Posterior cingulate gyrus (tissue), 11 donors: ENCODE measurements at regions not wholly inside any gene's neighbourhood (a gene's known extent, or its start where the extent isn't known, plus 50 kb on each side); places are given as distances from the start of the nearest gene placed in this dataset.
A peak's percentile ranks its signal among the peaks of the same experiment; 100 is the strongest.

Experiments
- DNase-seq, 10 donors: peaks; one replicate each; pipeline versions ENCODE4 v3.0.0 to v3.0.0-alpha.2; 2020 to 2021; ENCODE audit warnings: mixed read lengths in 3 of 10
- intact Hi-C: fragments of 100-400 bp; cut with DNase I; formaldehyde crosslinking; loops from one replicate; pipeline ENCODE4 v1.15.1; 2023

- intact Hi-C loops, result no loop called here
- no peak for DNase-seq
Observed at GRCh38 chr10:6892864-6893263, 312.8 kb upstream of the PRKCQ start.

DNA sequence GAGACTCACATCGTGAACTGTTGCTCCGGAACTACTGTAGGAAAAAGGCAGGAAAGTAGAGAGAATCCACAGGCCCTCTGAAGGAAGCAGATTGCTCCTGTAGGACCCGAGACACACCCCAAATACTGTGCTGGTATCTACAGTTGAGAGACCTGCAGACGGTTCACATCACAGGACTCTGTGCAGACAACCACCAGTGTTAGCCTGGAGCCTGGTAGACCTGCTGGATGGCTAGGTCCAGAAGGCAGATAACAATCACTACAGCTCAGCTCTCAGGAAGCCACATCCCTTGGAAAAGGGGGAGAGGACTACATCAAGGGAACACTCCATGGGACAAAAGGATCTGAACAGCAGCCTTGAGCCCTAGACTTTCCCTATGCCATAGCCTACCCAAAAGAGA, 311.8 kb upstream of the PRKCQ start:
- no peak for DNase-seq
- intact Hi-C loops, result no loop called here

- no peak for DNase-seq
- intact Hi-C loops, result no loop called here
Observed at GRCh38 chr10:6889718-6890117, 309.6 kb upstream of the PRKCQ start.

- intact Hi-C loops, result no loop called here
- no peak for DNase-seq
Observed at GRCh38 chr10:6888434-6888833, 308.4 kb upstream of the PRKCQ start.

DNA sequence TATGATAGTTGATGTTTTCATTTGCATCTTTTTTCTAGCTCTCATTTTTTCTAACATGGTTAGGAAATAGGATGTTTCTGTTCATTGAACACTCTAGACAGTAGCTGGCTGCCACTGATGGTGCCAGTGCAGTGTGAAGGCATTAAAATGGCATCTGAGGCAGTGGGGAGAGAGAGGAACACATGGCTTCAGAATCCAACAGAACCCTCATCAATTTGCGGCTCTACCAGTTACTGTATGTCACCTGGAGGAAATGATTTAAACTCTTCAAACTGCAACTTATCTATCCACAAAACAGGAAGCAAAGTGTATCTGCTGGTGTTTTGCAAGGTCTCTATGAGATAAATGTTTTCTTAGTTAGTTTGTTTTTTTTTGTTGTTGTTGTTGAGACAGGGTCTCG, 305.2 kb upstream of the PRKCQ start:
- DNase-seq, result no peak
- intact Hi-C loops, result no loop called here

- no peak for DNase-seq
- intact Hi-C loops, result no loop called here
Observed at GRCh38 chr10:6881987-6882386, 301.9 kb upstream of the PRKCQ start.

GRCh38 chr10:6877722-6878392, 297.8 kb upstream of the PRKCQ start:
- intact Hi-C loops, result no loop called here
- peak in 7 of 10 donors; percentile 15 to 83 (median 27) for DNase-seq

DNA sequence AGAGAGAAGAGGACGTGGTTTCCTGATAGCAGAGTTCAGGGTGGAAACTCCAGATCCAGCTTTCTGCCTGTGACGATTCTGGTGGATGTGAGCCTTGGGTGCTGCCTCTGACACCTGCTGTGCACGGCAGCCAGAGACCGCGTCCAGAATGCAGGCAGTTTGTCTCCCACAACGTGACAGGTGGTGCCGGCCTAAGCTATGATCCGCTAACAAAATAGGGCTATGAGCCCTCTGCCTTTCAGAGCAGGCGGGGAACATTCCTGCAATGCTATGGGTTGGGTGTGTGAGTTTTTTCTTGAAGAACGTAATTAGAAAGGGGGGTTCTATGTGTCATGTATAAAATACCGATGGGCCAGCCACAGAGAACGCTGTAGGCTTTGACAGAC, 297.3 kb upstream of the PRKCQ start:
- DNase-seq, result no peak
- intact Hi-C loops, result no loop called here

DNA sequence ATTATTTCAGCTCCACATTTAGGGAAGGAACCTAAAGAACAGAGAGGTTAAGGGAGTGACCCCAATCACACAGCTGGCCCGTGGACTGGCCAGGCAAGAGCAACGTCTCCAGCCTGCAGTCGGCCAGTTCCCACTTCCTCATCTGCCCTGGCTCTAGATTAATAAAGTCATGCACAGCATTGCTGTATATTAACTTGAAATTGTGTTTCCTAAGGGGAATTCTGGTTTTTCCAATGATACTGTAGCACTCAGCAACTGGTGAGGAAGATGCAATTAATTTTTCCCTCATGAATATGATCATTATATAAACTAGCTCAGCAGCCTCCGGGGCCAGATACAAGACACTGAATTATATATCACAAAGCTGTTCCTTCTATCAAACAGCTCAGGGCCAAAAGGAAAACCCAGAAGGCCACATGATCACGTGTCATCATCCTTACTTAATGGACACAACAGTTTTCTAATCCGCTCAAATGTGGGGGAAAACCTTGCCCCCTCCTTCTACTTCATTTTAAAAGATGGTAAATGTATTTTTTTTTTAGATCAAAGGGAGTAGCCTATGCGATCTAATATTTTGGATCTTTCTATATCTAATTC, 295.3 kb upstream of the PRKCQ start:
- intact Hi-C loops, result no loop called here

DNA sequence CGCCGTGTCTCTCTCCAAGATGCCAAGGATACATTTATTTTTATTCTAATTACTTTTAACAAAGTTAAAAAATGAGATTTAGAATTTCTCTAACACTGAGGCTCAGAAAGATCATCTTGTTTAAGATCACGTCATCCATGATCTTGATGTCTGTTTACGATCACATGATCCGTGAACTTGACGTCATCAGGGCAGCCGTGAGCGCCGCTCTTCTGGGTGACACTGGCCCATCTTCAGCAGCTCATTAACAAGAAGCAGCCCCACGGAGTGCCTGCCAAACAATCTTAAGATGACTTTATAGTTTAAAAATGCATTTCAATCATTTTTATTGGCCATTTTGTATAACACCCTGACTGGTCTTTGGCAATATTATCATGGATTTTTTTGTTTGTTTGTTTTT, 291.1 kb upstream of the PRKCQ start:
- no peak for DNase-seq
- intact Hi-C loops, result no loop called here

More for the DNA sequence above, 295.3 kb upstream of the PRKCQ start:
- no peak for DNase-seq

- no peak for DNase-seq
- intact Hi-C loops, result no loop called here
Observed at GRCh38 chr10:6868036-6868725, 288.1 kb upstream of the PRKCQ start.

DNA sequence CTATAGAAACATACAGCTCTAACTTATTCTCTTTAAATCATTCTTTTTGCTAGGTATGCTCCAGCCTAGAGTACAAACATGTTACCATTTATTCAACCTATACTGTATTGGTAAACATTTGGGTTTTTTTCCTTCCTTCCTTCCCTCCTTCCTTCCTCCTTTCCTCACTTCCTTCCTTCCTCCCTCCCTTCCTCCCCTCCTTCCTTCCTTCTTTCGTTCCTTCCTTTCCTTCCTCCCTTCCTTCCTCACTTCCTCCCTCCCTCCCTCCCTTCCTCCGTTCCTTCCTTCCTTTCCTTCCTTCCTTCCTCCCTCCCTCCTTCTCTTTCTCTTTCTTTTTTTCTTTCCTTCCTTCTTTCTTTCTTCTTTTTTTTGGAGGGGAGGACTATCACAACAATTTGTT, 286.7 kb upstream of the PRKCQ start:
- no peak for DNase-seq
- intact Hi-C loops, result no loop called here

DNA sequence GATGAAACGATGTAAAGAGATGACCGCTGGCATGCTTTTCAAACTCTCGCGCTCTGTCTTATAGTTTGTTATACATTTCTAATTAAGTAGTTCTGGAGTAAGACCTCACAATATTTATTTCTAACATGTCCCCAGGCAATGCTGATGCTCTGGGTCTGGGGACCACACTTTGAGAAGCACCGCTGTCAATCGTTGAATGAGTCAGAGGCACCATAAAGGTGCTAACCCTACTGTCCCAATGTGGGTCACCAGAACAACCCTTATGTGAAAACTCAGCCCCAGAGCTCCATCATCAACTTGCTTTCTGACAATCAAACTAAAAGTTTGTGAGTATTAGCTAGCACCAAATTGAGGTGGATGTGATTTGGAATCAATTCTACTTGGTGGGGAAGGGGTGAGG, 284.1 kb upstream of the PRKCQ start:
- no peak for DNase-seq
- intact Hi-C loops, result no loop called here

DNA sequence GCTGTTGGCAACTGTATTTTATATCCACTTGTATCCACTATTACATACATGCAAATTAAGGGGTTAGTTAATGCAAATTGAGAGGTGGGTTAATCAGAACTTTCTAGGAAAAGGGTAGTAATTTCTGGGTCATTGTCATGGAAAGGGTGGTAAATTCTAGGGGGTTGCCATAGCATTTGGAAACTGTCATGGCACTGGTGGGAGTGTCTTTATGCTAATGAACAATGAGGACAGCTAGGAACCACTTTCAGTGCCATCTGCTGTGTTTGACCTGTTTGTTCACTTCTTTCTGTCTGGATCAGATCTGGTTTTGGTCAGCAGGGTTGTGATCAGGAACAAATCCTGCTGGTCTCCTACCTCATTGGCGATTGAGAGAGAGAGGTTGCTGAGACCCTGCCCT, 283.3 kb upstream of the PRKCQ start:
- DNase-seq, result no peak
- intact Hi-C loops, result no loop called here

GRCh38 chr10:6850452-6850851, 270.4 kb upstream of the PRKCQ start:
- DNase-seq, result no peak
- intact Hi-C loops, result no loop called here

- intact Hi-C loops, result loop anchor here (10.0 kb wide), 1 partner anchor 67 kb away; no protein-coding TSS in a partner anchor
Observed at GRCh38 chr10:6847561-6847960, 267.5 kb upstream of the PRKCQ start.

DNA sequence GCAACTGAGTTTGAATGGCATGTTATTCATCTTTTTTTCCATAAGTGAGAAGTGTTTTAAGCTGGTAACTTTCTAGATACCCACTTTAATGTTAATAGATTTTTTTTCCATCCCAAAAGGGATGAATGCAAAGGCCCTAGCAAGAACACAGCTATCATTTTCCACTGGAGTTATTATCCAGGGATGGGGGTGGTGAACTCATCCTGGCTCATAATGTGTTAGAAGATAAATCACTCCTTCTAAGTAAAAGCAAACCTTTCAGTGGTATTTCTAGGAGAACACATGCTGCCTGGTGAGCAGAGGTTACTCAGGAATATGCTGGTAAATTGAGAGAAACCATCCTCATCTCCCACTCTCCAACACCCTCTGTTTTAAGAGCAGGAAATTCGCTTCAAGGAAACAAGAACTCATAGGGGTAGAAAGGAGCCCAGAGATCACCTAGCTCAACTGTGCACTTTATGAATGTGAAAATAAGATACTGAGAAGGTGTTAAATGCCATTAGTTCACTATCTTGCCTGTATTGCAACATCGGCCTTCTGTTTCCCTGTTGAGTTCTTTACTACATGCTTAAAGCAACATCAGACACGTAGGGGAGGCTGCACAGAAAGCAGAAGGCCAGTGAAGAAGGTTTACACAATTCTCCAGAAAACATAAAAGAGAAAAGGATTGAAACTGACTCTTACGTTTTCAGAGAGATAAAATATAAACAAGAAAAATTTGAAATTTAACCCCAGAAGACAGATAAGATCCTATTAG, 264.0 kb upstream of the PRKCQ start:
- intact Hi-C loops, result loop anchor here (2.0 to 10.0 kb wide), 2 partner anchors 71 to 567 kb away; partner anchors contain the start of gene SFMBT2
- DNase-seq, result no peak

More at GRCh38 chr10:6847561-6847960, 267.5 kb upstream of the PRKCQ start:
- DNase-seq, result no peak

DNA sequence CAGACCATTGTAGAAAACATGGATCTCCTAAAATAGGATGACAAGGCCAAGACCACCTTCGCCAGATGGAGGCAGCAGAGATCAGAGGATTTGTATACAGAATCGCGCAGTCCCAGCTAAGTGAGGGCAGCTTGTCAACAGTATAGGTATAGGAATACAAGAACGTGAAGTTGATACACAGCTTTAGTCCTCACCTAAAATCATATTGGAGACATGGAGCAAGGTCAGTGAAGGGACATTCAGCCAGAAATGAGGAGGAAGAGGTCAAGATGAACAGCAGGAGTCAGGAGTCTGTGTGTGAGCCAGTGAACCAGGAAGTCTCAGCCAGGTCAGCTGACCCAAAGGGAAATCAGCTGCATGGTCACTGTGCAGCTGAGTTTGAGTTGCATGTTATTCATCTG, 263.4 kb upstream of the PRKCQ start:
- intact Hi-C loops, result loop anchor here (2.0 to 10.0 kb wide), 2 partner anchors 71 to 567 kb away; partner anchors contain the start of gene SFMBT2
- DNase-seq, result peak in 4 of 10 donors; percentile 39 to 88 (median 66)

DNA sequence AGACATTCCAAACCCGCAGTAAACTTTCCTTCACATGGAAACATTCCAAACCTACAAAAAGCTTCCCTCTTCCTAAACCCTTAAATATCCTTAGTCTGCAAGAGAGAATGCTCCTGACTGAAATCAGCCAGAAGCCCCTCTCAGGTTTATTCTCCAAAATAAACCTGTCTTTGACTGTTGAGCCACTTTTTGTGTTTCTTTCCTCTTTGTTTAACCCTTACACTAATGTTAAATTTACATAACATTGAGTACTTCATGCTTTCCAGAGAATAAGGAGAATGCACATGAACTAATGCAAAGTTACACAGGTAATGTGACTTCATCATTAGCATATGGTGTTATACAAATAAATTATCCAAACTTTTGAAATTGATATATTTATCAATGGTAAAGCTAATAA, 262.6 kb upstream of the PRKCQ start:
- intact Hi-C loops, result loop anchor here (2.0 to 10.0 kb wide), 2 partner anchors 72 to 568 kb away; partner anchors contain the start of gene SFMBT2
- no peak for DNase-seq

- DNase-seq, result no peak
- intact Hi-C loops, result loop anchor here (2.0 to 10.0 kb wide), 2 partner anchors 73 to 569 kb away; partner anchors contain the start of gene SFMBT2
Observed at GRCh38 chr10:6841761-6842160, 261.7 kb upstream of the PRKCQ start.

DNA sequence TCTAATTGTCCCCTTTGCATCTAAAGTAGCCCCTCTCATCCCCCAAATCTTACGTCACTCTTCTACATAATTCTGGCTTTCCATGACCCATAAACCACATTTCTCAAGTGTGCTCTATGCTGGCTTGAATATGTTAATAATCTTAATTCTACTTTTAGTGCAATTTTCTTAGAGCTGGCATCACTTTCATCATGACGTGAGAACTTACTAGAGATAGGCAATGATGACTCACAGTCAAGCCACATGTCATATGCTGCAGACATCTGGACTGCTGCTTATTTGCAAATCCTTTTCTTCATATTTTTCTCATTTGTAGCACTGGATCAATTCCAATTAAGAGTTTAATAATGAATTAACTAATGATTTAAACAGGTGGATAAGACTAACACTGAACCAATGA, 260.7 kb upstream of the PRKCQ start:
- intact Hi-C loops, result loop anchor here (10.0 kb wide), 1 partner anchor 74 kb away; no protein-coding TSS in a partner anchor
- DNase-seq, result no peak
